ENCODE measurements at regions not wholly inside any gene's neighbourhood (a gene's known extent, or its start where the extent isn't known, plus 50 kb on each side); places are given as distances from the start of the nearest gene placed in this dataset.

DNA sequence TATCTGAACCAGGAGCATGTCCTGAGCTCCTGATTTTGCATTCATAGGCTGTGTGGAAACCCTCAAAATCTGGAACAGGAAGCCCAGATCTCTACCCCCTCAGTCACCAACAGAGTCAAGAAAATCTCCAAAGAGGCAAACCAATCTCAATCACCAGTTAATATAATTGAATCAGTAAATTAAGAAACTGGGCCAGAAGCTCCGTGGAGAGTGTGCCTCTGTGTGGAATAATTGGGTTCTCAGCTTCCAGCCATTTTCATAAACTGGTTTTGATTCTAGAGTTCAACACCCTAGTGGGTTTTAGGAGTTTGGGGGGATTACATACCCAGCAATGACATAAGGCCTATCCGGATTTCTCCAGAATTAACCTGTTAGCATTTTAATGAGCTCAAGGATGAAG, 362.9 kb downstream of the IRX2 start:
- no peak for DNase-seq
- 63 to 77% (median 75%) methylated on average over 2 of the region's 2 CpGs for WGBS, 3 donors
- H3K27me3 ChIP-seq, result no peaks in the 10 kb centered on the region
- H3K4me1 ChIP-seq (ENCODE audit: insufficient read depth), result peaks cover 2% of the 10 kb centered on the region
- intact Hi-C loops (cut with DNase I), result no loop called here
- no peaks in the 10 kb centered on the region for H3K36me3 ChIP-seq
- H3K4me3 ChIP-seq, result no peak overlapping the region
- no peaks in the 10 kb centered on the region for H3K9me3 ChIP-seq
- no peak overlapping the region for H3K27ac ChIP-seq
- no peak for TF ChIP-seq POLR2A (IDR thresholded peaks at IDR 0.05)
- TF ChIP-seq EP300 (IDR thresholded peaks at IDR 0.05), result no peak
- TF ChIP-seq, protein P1, sequence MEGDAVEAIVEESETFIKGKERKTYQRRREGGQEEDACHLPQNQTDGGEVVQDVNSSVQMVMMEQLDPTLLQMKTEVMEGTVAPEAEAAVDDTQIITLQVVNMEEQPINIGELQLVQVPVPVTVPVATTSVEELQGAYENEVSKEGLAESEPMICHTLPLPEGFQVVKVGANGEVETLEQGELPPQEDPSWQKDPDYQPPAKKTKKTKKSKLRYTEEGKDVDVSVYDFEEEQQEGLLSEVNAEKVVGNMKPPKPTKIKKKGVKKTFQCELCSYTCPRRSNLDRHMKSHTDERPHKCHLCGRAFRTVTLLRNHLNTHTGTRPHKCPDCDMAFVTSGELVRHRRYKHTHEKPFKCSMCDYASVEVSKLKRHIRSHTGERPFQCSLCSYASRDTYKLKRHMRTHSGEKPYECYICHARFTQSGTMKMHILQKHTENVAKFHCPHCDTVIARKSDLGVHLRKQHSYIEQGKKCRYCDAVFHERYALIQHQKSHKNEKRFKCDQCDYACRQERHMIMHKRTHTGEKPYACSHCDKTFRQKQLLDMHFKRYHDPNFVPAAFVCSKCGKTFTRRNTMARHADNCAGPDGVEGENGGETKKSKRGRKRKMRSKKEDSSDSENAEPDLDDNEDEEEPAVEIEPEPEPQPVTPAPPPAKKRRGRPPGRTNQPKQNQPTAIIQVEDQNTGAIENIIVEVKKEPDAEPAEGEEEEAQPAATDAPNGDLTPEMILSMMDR (IDR thresholded peaks at IDR 0.05), result no peak

DNA sequence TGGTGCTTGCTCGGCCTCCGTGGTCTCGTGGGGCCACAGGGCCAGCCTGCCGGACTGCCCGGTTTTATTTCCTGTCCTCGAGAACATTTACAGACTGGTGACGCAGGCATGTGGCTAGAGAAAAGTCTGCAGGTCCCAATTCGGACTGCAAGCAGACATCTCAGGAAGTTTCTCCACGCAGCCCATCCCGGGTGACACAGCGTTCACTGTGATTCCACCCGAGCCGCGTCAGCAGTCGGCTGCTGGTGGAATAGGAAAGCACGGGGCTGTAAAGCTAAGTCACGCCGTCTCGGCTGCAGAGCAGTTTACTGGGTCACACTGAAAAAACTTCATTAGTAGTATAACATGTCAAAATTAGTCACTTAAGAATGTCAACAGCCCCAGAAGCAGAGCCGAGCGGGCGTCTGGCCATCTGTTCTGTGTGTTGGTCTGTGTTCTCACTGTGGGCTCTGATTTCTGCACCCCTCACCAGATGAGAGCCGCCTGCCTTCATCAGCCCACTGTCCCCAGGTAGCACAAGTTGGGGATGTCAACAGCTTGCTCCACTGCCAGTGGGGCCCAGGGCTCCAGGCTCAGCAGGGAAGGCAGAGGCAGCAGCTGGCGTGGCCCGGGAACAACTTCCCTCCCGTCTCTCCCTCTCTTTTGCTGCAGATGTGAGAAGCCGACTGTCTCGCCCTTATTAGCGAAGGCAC, 363.7 kb downstream of the IRX2 start:
- no peak for TF ChIP-seq EP300 (IDR thresholded peaks at IDR 0.05)
- TF ChIP-seq POLR2A (IDR thresholded peaks at IDR 0.05), result no peak
- TF ChIP-seq, protein P1 (IDR thresholded peaks at IDR 0.05), result no peak
- H3K27me3 ChIP-seq, result no peaks in the 10 kb centered on the region
- H3K9me3 ChIP-seq, result no peaks in the 10 kb centered on the region
- peaks cover 2% of the 10 kb centered on the region for H3K4me1 ChIP-seq (ENCODE audit: insufficient read depth)
- no peak overlapping the region for H3K4me3 ChIP-seq
- H3K27ac ChIP-seq, result no peak overlapping the region
- intact Hi-C loops (cut with DNase I), result no loop called here
- 20 to 41% (median 21%) methylated on average over 29 of the region's 29 CpGs for WGBS, 3 donors
- no peaks in the 10 kb centered on the region for H3K36me3 ChIP-seq
- no peak for DNase-seq

DNA sequence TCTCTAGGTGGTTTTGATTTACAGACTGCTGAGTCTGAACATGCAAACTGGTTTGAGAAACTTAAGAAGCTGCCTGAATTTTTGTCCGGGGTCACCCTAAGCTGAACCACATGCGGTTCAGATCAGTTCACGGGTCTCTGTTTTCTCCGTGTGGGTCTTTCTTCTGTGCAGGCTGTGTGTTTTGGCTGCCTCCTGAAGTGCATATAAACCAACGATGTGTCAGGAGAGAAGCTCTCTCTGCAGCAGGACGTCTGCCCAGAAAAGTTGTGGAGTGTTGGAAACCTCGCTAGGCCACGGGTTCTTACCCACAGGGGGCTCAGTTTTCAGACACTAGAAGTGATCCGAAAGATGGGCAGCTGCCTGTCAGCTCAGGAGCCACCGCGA, 364.2 kb downstream of the IRX2 start:
- H3K27me3 ChIP-seq, result no peaks in the 10 kb centered on the region
- WGBS, 3 donors, result 67 to 73% (median 70%) methylated on average over 11 of the region's 11 CpGs
- no peak overlapping the region for H3K4me3 ChIP-seq
- H3K27ac ChIP-seq, result no peak overlapping the region
- peaks cover 2% of the 10 kb centered on the region for H3K4me1 ChIP-seq (ENCODE audit: insufficient read depth)
- TF ChIP-seq POLR2A (IDR thresholded peaks at IDR 0.05), result no peak
- TF ChIP-seq, protein P1 (IDR thresholded peaks at IDR 0.05), result no peak
- no peak for TF ChIP-seq EP300 (IDR thresholded peaks at IDR 0.05)
- no peak for DNase-seq
- H3K9me3 ChIP-seq, result no peaks in the 10 kb centered on the region
- intact Hi-C loops (cut with DNase I), result no loop called here
- no peaks in the 10 kb centered on the region for H3K36me3 ChIP-seq

GRCh38 chr5:2385818-2386217, 365.7 kb downstream of the IRX2 start:
- Histone ChIP-seq H3K4me3 (no peak overlapping the region), H3K27ac (no peak overlapping the region), H3K4me1 (ENCODE audit: insufficient read depth) (peaks cover 2% of the 10 kb centered on the region), H3K27me3 (no peaks in the 10 kb centered on the region), H3K36me3 (no peaks in the 10 kb centered on the region), H3K9me3 (no peaks in the 10 kb centered on the region)
- TF ChIP-seq, protein P1 (IDR thresholded peaks at IDR 0.05), result no peak
- TF ChIP-seq POLR2A (IDR thresholded peaks at IDR 0.05), result no peak
- DNase-seq, result no peak
- intact Hi-C loops (cut with DNase I), result no loop called here
- 75 to 77% (median 77%) methylated on average over 3 of the region's 3 CpGs for WGBS, 3 donors

All from ovary (tissue), 7 donors.